Stimulated activated CD4-positive, alpha-beta T cell treated with anti-CD3 and anti-CD28 coated beads, TNF-alpha, amount 100 ng/mL, for 1 hour (primary cell): ENCODE measurements at regions not wholly inside any gene's neighbourhood (a gene's known extent, or its start where the extent isn't known, plus 50 kb on each side); places are given as distances from the start of the nearest gene placed in this dataset.

Experiments used
- DNase-seq, 3 donors: peaks; one replicate each; pipeline ENCODE4 v3.0.0-alpha.2; 2020; ENCODE audit warnings: low read depth in 3 of 3, low spot score in 1 of 3

- no peak for DNase-seq
These were observed 464.1 kb downstream of the ADGRL2 start for GRCh38 chr1:82264802-82265201.

- no peak for DNase-seq
These were observed 462.7 kb downstream of the ADGRL2 start for GRCh38 chr1:82263396-82263795.

- DNase-seq = no peak
These were observed 459.9 kb downstream of the ADGRL2 start for GRCh38 chr1:82260666-82261065.

GRCh38 chr1:82260051-82260450 lies 459.3 kb downstream of the ADGRL2 start:
- no peak for DNase-seq

GRCh38 chr1:82258887-82259286 lies 458.2 kb downstream of the ADGRL2 start:
- no peak for DNase-seq

GRCh38 chr1:82246050-82246449 lies 445.3 kb downstream of the ADGRL2 start:
- DNase-seq = no peak

- no peak for DNase-seq
These were observed 444.7 kb downstream of the ADGRL2 start for GRCh38 chr1:82245345-82246014.

- DNase-seq = no peak
These were observed 439.8 kb downstream of the ADGRL2 start for GRCh38 chr1:82240571-82240970.

GRCh38 chr1:82230667-82231066 lies 429.9 kb downstream of the ADGRL2 start:
- no peak for DNase-seq

- no peak for DNase-seq
These were observed 426.8 kb downstream of the ADGRL2 start for GRCh38 chr1:82227306-82228095.

GRCh38 chr1:82226186-82226505 lies 425.4 kb downstream of the ADGRL2 start:
- no peak for DNase-seq

GRCh38 chr1:82225421-82226185 lies 424.9 kb downstream of the ADGRL2 start:
- no peak for DNase-seq

- no peak for DNase-seq
These were observed 422.4 kb downstream of the ADGRL2 start for GRCh38 chr1:82223091-82223490.

GRCh38 chr1:82221721-82222120 lies 421.0 kb downstream of the ADGRL2 start:
- no peak for DNase-seq

GRCh38 chr1:82220754-82221153 lies 420.0 kb downstream of the ADGRL2 start:
- DNase-seq = no peak

- no peak for DNase-seq
These were observed 419.1 kb downstream of the ADGRL2 start for GRCh38 chr1:82219841-82220240.

- no peak for DNase-seq
These were observed 418.1 kb downstream of the ADGRL2 start for GRCh38 chr1:82218846-82219245.

GRCh38 chr1:82215853-82216175 lies 415.1 kb downstream of the ADGRL2 start:
- DNase-seq = no peak

- no peak for DNase-seq
These were observed 414.5 kb downstream of the ADGRL2 start for GRCh38 chr1:82215056-82215852.

GRCh38 chr1:82214606-82215005 lies 413.9 kb downstream of the ADGRL2 start:
- DNase-seq = no peak

- no peak for DNase-seq
These were observed 396.9 kb downstream of the ADGRL2 start for GRCh38 chr1:82197606-82198005.
